Gastrocnemius medialis (tissue), 4 donors: ENCODE measurements at regions not wholly inside any gene's neighbourhood (a gene's known extent, or its start where the extent isn't known, plus 50 kb on each side); places are given as distances from the start of the nearest gene placed in this dataset.

Experiments
- CTCF ChIP-seq, 5 experiments: fragments of 450-650 bp in 3 of 5; fragments of 200-600 bp in 2 of 5; sonication (generic) in 2 of 5; IDR thresholded peaks in 4 of 5; conservative IDR thresholded peaks in 1 of 5; 1 replicate in 4 of 5; 2 replicates in 1 of 5; pipeline ENCODE4 v1.5.1; 2016 to 2019; ENCODE audit warnings: antibody characterized with exemption in 5 of 5, mild to moderate bottlenecking in 3 of 5, moderate library complexity in 3 of 5
- POLR2A ChIP-seq, 2 donors: fragments of 450-650 bp; IDR thresholded peaks; one replicate each; pipeline ENCODE4 v1.6.1; 2017; ENCODE audit warnings: antibody characterized with exemption in 2 of 2, mild to moderate bottlenecking in 2 of 2, moderate library complexity in 2 of 2

GRCh38 chr4:163810755-163811154 is 316.3 kb downstream of the TMA16 start:
- TF ChIP-seq CTCF (IDR thresholded peaks at IDR 0.05 in 4 of 5, conservative IDR thresholded peaks at IDR 0.05 in 1 of 5) (no peak), POLR2A (IDR thresholded peaks at IDR 0.05) (no peak)
